GM23338 (cell line): ENCODE measurements at regions not wholly inside any gene's neighbourhood (a gene's known extent, or its start where the extent isn't known, plus 50 kb on each side); places are given as distances from the start of the nearest gene placed in this dataset.

Experiments
- ATAC-seq: fragments of 200-7000 bp; cut with Tn5 transposase; 3 replicates; pipeline ENCODE4 v1.9.1; 2020
- DNase-seq: peaks from one replicate; pipeline ENCODE4 v3.0.0-alpha.2; 2015; ENCODE audit warnings: low spot score
- H2AFZ ChIP-seq: fragments of 200-600 bp; sonication (generic); 2 replicates; pipeline ENCODE4 v1.8.0; 2016; ENCODE audit warnings: antibody characterized with exemption, mild to moderate bottlenecking, moderate library complexity
- H3F3A ChIP-seq: fragments of 200-600 bp; sonication (generic); replicated peaks from 2 replicates; pipeline ENCODE4 v1.8.0; 2017; ENCODE audit warnings: antibody characterized with exemption, mixed run types, low read depth
- H3K27ac ChIP-seq: fragments of 200-600 bp; sonication (generic); 2 replicates; pipeline ENCODE4 v1.6.1; 2016; ENCODE audit warnings: low read depth
- H3K27me3 ChIP-seq: fragments of 200-600 bp; sonication (generic); 2 replicates; pipeline ENCODE4 v1.8.0; 2016; ENCODE audit warnings: mild to moderate bottlenecking, mixed run types, moderate library complexity; ENCODE audit not compliant: insufficient read depth
- H3K36me3 ChIP-seq: fragments of 200-600 bp; sonication (generic); 2 replicates; pipeline ENCODE4 v1.8.0; 2016; ENCODE audit warnings: mild to moderate bottlenecking; ENCODE audit not compliant: insufficient read depth
- H3K4me1 ChIP-seq: fragments of 200-600 bp; sonication (generic); 2 replicates; pipeline ENCODE4 v1.8.0; 2016; ENCODE audit warnings: mild to moderate bottlenecking, moderate library complexity; ENCODE audit not compliant: insufficient read depth
- H3K4me2 ChIP-seq: fragments of 200-600 bp; sonication (generic); 2 replicates; pipeline ENCODE4 v1.7.1; 2017; ENCODE audit warnings: mixed run types
- H3K4me3 ChIP-seq: fragments of 200-600 bp; sonication (generic); 2 replicates; pipeline ENCODE4 v1.6.1; 2016; ENCODE audit warnings: mixed run types
- H3K79me2 ChIP-seq: fragments of 200-600 bp; sonication (generic); replicated peaks from 2 replicates; pipeline ENCODE4 v1.8.0; 2017; ENCODE audit warnings: mild to moderate bottlenecking; ENCODE audit not compliant: insufficient read depth
- H3K9me2 ChIP-seq: fragments of 200-600 bp; sonication (generic); 2 replicates; pipeline ENCODE4 v1.8.0; 2017; ENCODE audit not compliant: insufficient read depth
- H4K20me1 ChIP-seq: fragments of 200-600 bp; sonication (generic); replicated peaks from 2 replicates; pipeline ENCODE4 v1.8.0; 2017; ENCODE audit warnings: mild to moderate bottlenecking; ENCODE audit not compliant: insufficient read depth
- H3K27ac Mint-ChIP-seq: 2 replicates; pipeline ENCODE4 v1.8.0; 2020; ENCODE audit warnings: inconsistent platforms, mild to moderate bottlenecking, moderate library complexity, mixed read lengths
- H3K27me3 Mint-ChIP-seq: 3 replicates; pipeline ENCODE4 v1.8.0; 2022; ENCODE audit warnings: low read depth, mild to moderate bottlenecking, moderate library complexity, mixed read lengths, inconsistent platforms; ENCODE audit not compliant: insufficient read depth, poor library complexity
- H3K36me3 Mint-ChIP-seq: 3 replicates; pipeline ENCODE4 v1.8.0; 2021; ENCODE audit warnings: low read depth, mild to moderate bottlenecking, inconsistent platforms, moderate library complexity, mixed read lengths
- H3K4me1 Mint-ChIP-seq: 3 replicates; pipeline ENCODE4 v1.8.0; 2020; ENCODE audit warnings: mild to moderate bottlenecking, inconsistent platforms, mixed read lengths
- H3K4me3 Mint-ChIP-seq: 3 replicates; pipeline ENCODE4 v1.8.0; 2021; ENCODE audit warnings: moderate library complexity, mild to moderate bottlenecking, inconsistent platforms, mixed read lengths
- H3K9me3 Mint-ChIP-seq: 3 replicates; pipeline ENCODE4 v1.8.0; 2020; ENCODE audit warnings: moderate library complexity, mild to moderate bottlenecking, inconsistent platforms, mixed read lengths
- CREB1 ChIP-seq: fragments of 250-450 bp; sonication (Bioruptor Pico); IDR thresholded peaks from 2 replicates; pipeline ENCODE4 v1.5.0; 2020; ENCODE audit warnings: low read depth, mild to moderate bottlenecking, moderate library complexity
- CTCF ChIP-seq, 2 experiments: fragments of 200-600 bp in 1 of 2; sonication (generic) in 1 of 2; conservative IDR thresholded peaks; 2 replicates each; pipeline versions ENCODE4 v1.5.1 to v1.6.1; 2016 to 2017; ENCODE audit warnings: antibody characterized with exemption in 2 of 2, low read depth in 2 of 2, mild to moderate bottlenecking in 2 of 2, moderate library complexity in 1 of 2
- ETS1 ChIP-seq: IDR thresholded peaks from 2 replicates; pipeline ENCODE4 v1.6.1; 2016; ENCODE audit warnings: antibody characterized with exemption
- EZH2 ChIP-seq: fragments of 200-600 bp; sonication (generic); IDR thresholded peaks from one replicate; pipeline ENCODE4 v1.8.0; 2017; ENCODE audit warnings: antibody characterized with exemption, mild to moderate bottlenecking, low read depth; ENCODE audit not compliant: unreplicated experiment
- EZH2phosphoT487 ChIP-seq: fragments of 200-600 bp; sonication (generic); IDR thresholded peaks from one replicate; pipeline ENCODE4 v1.8.1; 2018; ENCODE audit warnings: antibody characterized with exemption; ENCODE audit not compliant: unreplicated experiment
- JUNB ChIP-seq: IDR thresholded peaks from one replicate; pipeline ENCODE4 v1.6.1; 2016; ENCODE audit warnings: antibody characterized with exemption; ENCODE audit not compliant: unreplicated experiment
- NANOG ChIP-seq: IDR thresholded peaks from 2 replicates; pipeline ENCODE4 v1.6.1; 2016; ENCODE audit warnings: antibody characterized with exemption, borderline replicate concordance
- POLR2AphosphoS5 ChIP-seq: IDR thresholded peaks from 2 replicates; pipeline ENCODE4 v1.6.1; 2016; ENCODE audit warnings: antibody characterized with exemption, low read depth
- REST ChIP-seq: IDR thresholded peaks from one replicate; pipeline ENCODE4 v1.6.1; 2018; ENCODE audit warnings: antibody characterized with exemption; ENCODE audit not compliant: unreplicated experiment
- STAT1 ChIP-seq: IDR thresholded peaks from one replicate; pipeline ENCODE4 v1.6.1; 2016; ENCODE audit warnings: antibody characterized with exemption; ENCODE audit not compliant: unreplicated experiment
- ZNF114 ChIP-seq: fragments of 250-450 bp; sonication (Bioruptor Pico); IDR thresholded peaks from 2 replicates; pipeline ENCODE4 v1.5.0; 2020; ENCODE audit warnings: mild to moderate bottlenecking, moderate library complexity
- ZNF331 ChIP-seq: fragments of 250-450 bp; sonication (Bioruptor Pico); IDR thresholded peaks from 2 replicates; pipeline ENCODE4 v1.5.0; 2020; ENCODE audit warnings: low read depth, mild to moderate bottlenecking, moderate library complexity
- ZNF462 ChIP-seq: fragments of 250-450 bp; sonication (Bioruptor Pico); IDR thresholded peaks from 2 replicates; pipeline ENCODE4 v1.5.0; 2020; ENCODE audit warnings: mild to moderate bottlenecking, moderate library complexity

GRCh38 chr9:3157011-3157410, 313.1 kb upstream of the PUM3 start:
- H4K20me1 ChIP-seq = no peaks in the 10 kb centered on the region
- DNase-seq (no peak), ATAC-seq (no peak)
- Mint-ChIP-seq H3K27ac (no peak overlapping the region; the same call in 1 of the 2 replicates), H3K4me3 (no peak overlapping the region), H3K36me3 (no peaks in the 10 kb centered on the region), H3K4me1 (peaks cover 4% of the 10 kb centered on the region; the same call in 1 of the 3 replicates), H3K27me3 (no peaks in the 10 kb centered on the region), H3K9me3 (peaks cover 4% of the 10 kb centered on the region)
- no peaks in the 10 kb centered on the region for H3K36me3 ChIP-seq
- no peaks in the 10 kb centered on the region; the same call in 1 of the 2 replicates for H3K4me1 ChIP-seq
- H3K4me2 ChIP-seq = no peak overlapping the region
- no peaks in the 10 kb centered on the region for H3K27me3 ChIP-seq
- H3K27ac ChIP-seq = no peak overlapping the region
- TF ChIP-seq ZNF462 (CRISPR knock-in tag) (no peak), ZNF114 (no peak), ZNF331 (CRISPR knock-in tag) (no peak), NANOG (no peak), REST (no peak), CREB1 (CRISPR knock-in tag) (no peak), CTCF (conservative IDR thresholded peaks at IDR 0.05; ENCODE audit: low read depth in 2 of 2) (no peak), JUNB (no peak), POLR2AphosphoS5 (no peak), STAT1 (no peak), EZH2phosphoT487 (no peak), EZH2 (no peak), ETS1 (no peak)
- no peak overlapping the region for H3K4me3 ChIP-seq
- H3F3A ChIP-seq = no peaks in the 10 kb centered on the region
- H3K9me2 ChIP-seq = no peaks in the 10 kb centered on the region
- no peaks in the 10 kb centered on the region for H3K79me2 ChIP-seq
- no peak overlapping the region for H2AFZ ChIP-seq
